HG03175 (cell line): ENCODE measurements at regions not wholly inside any gene's neighbourhood (a gene's known extent, or its start where the extent isn't known, plus 50 kb on each side); places are given as distances from the start of the nearest gene placed in this dataset.
"Not testable (repeated sequence)": the region's sequence is repeated elsewhere in the genome, so short reads cannot be mapped to it uniquely, and the experiment has no call there.

Experiments
- ATAC-seq: cut with Tn5 transposase; IDR thresholded peaks from one replicate; pipeline ENCODE4 v1.9.1; 2021; ENCODE audit warnings: mild to moderate bottlenecking, moderate library complexity; ENCODE audit not compliant: unreplicated experiment

- not testable (repeated sequence) for ATAC-seq
Measured at GRCh38 chr9:61817127-61817705, 627.4 kb downstream of the SPATA31A7 start.

DNA sequence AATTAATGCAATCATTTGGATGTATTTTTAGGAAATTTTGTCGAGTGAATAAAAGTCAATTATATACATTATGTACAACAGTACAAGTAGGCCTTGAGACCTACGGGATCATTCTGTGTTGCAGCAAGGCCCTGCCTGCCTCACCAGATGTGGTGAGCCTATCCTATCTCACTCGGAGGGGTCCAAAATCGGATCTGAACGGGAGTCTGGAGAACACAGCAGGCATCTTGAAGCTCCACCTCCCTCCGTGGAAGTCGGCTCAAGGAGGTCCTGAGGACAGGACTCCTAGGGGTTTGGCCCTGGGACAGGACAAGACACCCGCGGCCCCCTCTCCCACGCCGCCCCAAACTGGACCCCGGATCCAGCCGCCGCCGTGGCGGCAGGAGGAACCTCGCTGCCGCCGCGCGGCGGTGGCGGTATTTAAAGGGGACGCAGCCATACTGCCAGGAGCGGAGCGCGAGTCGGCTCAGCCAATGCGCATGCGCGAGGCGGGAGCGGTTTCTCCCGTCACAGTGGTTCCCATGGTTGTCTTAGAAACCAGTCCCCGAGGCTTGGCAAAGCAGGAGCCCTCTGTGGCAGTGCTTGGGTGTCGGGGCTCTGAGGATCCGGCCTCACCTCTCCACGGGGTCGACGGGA is 663.9 kb downstream of the SPATA31A7 start:
- peak; percentile 59 for ATAC-seq

DNA sequence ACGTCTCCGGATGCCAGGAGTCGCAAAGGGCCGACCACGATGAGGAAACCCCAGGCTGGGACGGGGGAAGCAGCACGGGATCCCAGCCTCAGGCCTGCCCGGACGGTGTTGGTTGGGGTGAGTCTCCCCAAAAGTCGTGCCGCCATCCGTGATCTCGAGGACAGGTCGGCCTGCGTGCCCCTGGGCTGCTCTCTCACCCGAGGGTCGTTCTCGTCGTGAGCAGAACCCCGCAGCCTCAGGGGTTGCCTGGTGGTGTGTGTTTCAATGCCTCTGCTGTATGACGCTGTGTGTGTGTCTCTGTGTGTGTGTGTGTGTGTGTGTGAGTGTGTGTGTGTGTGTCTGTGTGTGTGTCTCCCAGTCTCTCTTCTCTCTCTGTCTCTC is 664.4 kb downstream of the SPATA31A7 start:
- ATAC-seq: not testable (repeated sequence)

GRCh38 chr9:61856283-61856682 is 666.4 kb downstream of the SPATA31A7 start:
- ATAC-seq: peak; percentile 69

DNA sequence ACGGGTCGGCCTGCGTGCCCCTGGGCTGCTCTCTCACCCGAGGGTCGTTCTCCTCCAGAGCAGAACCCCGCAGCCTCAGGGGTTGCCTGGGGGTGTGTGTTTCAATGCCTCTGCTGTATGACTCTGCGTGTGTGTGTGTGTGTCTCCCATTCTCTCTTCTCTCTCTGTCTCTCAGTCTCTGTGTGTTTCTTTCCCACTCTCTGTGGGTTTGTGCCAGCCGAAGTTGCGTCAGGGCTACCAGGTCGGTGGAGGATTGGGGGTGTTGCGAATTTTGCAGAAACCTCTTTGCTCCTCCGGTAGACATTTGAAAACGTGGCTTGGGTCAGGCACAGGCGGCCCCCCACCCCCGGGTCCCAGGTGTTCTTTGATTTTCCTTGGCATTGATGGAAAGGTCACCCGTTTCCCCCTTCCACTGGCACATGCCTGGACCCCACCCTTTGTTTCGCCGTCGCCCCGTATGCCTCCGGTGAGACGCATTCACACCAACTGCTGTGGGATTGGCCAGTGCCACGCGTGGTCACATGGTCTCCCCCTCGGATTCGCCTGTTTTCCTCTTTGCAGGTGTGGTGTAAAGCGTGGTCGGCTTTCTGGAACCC is 667.1 kb downstream of the SPATA31A7 start:
- ATAC-seq: not testable (repeated sequence)

DNA sequence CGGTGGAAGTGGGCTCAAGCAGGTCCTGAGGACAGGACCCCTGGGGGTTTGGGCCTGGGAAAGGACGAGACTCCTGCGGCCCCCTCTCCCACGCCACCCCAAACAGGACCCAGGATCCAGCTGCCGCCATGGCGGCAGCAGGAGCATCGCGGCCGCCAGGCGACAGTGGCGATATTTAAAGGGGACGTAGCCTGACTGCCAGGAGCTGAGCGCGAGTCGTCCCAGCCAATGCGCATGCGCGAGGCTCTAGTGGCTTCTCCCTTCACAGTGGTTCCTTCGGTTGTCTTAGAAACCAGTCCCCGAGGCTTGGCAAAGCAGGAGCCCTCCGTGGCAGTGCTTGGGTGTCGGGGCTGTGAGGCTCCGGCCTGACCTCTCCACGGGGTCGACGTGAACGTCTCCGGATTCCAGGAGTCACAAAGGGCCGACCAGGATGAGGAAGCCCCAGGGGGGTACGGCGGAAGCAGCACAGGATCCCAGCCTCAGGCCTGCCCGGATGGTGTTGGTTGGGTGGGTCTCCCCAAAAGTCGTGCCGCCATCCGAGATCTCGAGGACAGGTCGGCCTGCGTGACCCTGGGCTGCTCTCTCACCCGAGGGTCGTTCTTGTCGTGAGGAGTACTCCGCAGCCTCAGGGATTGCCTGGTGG is 668.0 kb downstream of the SPATA31A7 start:
- ATAC-seq: peak; percentile 89

GRCh38 chr9:61862431-61862971 is 672.7 kb downstream of the SPATA31A7 start:
- ATAC-seq: not testable (repeated sequence)

DNA sequence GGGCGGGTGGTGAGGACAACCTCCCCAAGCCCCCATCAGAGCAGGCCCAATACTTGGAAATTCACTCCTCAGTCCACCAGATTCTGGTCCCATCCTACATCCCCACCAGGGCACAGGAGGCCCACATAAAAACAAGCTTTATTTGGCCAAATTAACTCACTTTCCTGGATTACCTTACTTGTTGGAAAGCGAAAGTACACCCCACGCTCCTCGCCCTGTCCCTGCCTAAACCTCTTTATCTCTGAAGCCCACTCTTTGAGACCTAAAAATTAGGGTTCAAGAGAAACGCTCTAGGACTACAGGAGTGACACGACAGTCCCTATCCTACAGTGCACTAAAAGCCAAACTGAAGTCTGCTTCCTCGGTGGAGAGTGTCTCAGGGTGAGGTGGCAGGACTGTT is 674.6 kb downstream of the SPATA31A7 start:
- ATAC-seq: not testable (repeated sequence)

GRCh38 chr9:61868965-61869364 is 679.1 kb downstream of the SPATA31A7 start:
- ATAC-seq: not testable (repeated sequence)

- not testable (repeated sequence) for ATAC-seq
Measured at GRCh38 chr9:61872329-61872728, 682.5 kb downstream of the SPATA31A7 start.
